Erythroblast (primary cell): ENCODE measurements at regions not wholly inside any gene's neighbourhood (a gene's known extent, or its start where the extent isn't known, plus 50 kb on each side); places are given as distances from the start of the nearest gene placed in this dataset.

Experiments
- GATA1 ChIP-seq: IDR thresholded peaks from 2 replicates; pipeline ENCODE4 v1.6.1; 2011; ENCODE audit warnings: low read depth, mild to moderate bottlenecking, control low read depth, low read length, moderate library complexity
- POLR2A ChIP-seq: IDR thresholded peaks from 2 replicates; pipeline ENCODE4 v1.6.1; 2011; ENCODE audit warnings: mild to moderate bottlenecking, low read length

DNA sequence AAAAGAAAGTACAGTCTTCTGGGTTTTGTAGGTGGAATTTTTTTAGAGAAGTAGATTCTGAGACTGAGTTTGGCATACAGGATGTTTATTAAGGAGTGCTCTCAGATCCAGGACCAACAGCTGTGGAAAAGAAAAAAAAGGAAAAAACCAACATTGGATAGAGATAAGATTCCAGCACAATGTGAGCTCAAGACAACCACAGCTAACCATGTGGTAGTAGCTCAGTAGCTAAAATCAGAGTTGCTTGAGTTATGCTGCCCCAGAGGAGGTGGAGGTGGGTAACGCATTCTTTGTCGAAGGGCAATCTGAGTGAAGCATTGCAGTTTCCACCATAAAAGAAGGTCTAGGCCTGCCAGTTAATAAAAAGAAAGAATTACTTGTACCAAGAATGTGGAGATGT lies 904.3 kb downstream of the NSUN3 start:
- TF ChIP-seq POLR2A, result no peak
- no peak for TF ChIP-seq GATA1
